ENCODE measurements at regions not wholly inside any gene's neighbourhood (a gene's known extent, or its start where the extent isn't known, plus 50 kb on each side); places are given as distances from the start of the nearest gene placed in this dataset.

DNA sequence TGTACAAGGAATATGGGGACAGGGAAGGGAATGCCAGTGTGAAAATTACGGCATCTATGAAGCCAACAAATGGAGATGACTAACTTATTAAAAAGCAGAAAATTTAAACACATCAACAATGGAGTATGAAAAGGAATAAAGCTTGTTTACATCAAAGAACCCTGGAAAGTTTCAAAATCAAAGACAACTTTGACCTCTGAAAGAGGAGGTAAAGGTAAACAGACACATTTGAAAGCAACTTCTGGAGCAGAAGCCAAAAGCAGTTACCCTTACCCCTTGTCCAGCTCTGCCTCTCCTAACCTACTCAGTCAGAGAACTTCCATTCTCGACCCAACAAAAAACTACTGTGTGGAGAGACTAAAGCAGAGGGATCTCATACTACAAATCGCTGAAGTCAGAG lies 184.3 kb downstream of the DUSP6 start:
- TF ChIP-seq, protein P1, sequence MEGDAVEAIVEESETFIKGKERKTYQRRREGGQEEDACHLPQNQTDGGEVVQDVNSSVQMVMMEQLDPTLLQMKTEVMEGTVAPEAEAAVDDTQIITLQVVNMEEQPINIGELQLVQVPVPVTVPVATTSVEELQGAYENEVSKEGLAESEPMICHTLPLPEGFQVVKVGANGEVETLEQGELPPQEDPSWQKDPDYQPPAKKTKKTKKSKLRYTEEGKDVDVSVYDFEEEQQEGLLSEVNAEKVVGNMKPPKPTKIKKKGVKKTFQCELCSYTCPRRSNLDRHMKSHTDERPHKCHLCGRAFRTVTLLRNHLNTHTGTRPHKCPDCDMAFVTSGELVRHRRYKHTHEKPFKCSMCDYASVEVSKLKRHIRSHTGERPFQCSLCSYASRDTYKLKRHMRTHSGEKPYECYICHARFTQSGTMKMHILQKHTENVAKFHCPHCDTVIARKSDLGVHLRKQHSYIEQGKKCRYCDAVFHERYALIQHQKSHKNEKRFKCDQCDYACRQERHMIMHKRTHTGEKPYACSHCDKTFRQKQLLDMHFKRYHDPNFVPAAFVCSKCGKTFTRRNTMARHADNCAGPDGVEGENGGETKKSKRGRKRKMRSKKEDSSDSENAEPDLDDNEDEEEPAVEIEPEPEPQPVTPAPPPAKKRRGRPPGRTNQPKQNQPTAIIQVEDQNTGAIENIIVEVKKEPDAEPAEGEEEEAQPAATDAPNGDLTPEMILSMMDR (IDR thresholded peaks at IDR 0.05; ENCODE audit: extremely low read depth, missing control alignments): no peak
- DNase-seq (ENCODE audit: low spot score): no peak

DNA sequence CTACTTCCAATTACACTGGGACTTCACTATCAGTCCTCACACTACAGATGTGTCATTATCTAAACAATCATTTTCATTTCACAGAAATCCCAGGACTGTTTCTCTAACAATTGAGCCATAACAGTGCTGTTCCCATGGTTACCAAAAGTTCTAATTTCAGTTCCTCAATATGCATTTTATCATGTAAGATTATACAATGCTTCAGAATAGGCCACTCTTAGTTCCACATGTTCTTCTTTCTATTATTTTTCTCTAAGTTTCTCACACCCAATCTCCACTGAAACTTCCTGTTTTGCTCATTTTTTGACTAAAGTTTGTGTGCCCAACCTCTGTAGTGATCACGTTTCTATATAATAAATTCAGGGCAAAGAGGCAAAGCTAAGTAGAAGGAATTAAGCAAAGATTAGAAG lies 185.8 kb downstream of the DUSP6 start:
- peak; percentile 32 for DNase-seq (ENCODE audit: low spot score)
- TF ChIP-seq, protein P1 (IDR thresholded peaks at IDR 0.05; ENCODE audit: extremely low read depth, missing control alignments): no peak

DNA sequence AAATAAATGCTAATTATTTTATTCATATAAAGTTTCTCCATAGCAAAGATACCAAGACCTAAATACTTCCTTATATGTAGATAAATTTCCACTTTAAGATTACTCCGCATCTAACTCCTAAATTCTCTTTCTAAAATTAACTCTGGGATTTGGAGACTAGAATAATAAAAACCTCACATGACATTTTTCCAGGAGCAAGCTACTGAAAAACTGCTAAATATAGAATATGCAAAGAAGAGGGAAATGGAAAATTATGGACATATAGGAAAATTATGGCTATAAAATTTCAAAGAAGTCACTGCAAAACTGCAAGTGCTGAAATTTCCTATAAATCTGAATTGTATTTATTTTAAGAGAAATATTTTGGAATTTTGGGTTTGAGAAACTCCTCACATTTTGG lies 186.2 kb downstream of the DUSP6 start:
- TF ChIP-seq, protein P1 (IDR thresholded peaks at IDR 0.05; ENCODE audit: extremely low read depth, missing control alignments): no peak

DNA sequence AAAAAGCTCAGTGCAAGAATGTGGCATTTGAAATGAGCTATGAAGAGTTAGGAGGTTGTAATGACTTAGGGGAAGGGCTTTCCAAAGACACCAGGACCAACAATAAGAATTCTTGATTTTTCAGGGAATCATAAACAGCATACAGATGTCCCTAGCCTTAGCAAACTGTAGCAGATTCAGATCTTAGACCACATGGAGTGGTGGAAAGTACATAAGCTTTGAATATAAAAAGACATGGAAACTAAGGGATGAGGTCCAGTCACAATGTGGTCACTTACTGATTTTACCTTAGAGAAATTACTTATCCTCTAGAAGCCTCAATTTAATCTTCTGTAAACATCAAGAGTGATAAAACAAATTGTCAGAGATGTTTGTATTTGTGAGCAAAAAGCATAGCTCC lies 186.6 kb downstream of the DUSP6 start:
- TF ChIP-seq, protein P1 (IDR thresholded peaks at IDR 0.05; ENCODE audit: extremely low read depth, missing control alignments): no peak
- DNase-seq (ENCODE audit: low spot score): no peak

More for the DNA sequence above, 186.2 kb downstream of the DUSP6 start:
- DNase-seq (ENCODE audit: low spot score): no peak

DNA sequence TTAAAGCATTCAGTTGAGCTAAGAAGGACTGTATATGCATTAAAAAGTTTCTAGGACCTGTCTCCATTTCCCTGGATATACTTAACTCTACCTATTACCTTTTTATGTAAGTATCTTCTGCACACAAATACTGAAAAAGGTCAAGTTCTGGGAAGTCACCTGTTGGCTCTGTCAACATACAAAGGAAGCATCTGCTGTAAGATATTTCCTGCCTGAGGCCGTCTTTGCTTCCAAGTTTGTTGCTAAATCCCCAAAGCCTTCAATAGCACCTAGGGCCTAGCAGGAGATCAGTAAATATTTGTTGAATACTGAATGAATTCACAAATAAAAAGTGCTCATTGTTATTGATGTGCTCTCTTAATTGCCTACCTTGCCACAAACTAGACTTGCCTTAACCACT lies 188.4 kb downstream of the DUSP6 start:
- no peak for DNase-seq (ENCODE audit: low spot score)
- TF ChIP-seq, protein P1 (IDR thresholded peaks at IDR 0.05; ENCODE audit: extremely low read depth, missing control alignments): no peak

DNA sequence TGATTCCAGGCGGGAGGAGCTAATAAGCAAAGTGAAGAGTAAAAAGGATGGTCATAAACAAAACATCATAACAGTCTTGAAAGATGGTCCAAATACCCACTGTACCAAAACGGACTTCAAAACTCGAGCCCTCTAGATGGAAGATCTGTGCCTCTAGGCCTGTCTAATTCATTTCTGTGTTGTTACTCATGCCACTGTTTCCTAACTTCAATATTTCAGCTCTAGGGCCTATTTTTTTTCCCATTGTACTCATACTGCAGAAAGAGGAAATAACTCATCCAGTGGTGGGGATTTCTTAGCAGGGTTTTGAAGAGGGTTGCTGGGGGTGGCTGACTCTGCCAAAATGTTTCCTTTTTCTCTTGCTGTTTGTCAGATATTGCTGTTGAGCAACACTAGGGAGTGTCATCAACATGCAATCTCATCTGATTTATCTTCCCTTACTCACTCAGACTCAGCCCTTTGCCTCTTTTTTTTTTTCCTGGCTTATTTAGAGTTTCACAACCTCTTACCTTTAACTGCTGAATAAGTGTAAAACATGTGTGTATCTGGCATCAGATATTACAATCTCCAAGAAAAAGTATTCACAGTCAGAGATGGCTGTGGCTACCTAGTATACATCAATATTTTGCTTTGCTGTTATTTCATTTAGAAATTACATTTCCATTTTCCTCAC lies 189.6 kb downstream of the DUSP6 start:
- DNase-seq (ENCODE audit: low spot score): peak; percentile 12
- TF ChIP-seq, protein P1 (IDR thresholded peaks at IDR 0.05; ENCODE audit: extremely low read depth, missing control alignments): no peak

GRCh38 chr12:89161557-89161956 lies 190.7 kb downstream of the DUSP6 start:
- TF ChIP-seq, protein P1 (IDR thresholded peaks at IDR 0.05; ENCODE audit: extremely low read depth, missing control alignments): no peak
- no peak for DNase-seq (ENCODE audit: low spot score)

All from GM20000 (cell line).